Caco-2 (cell line): ENCODE measurements at regions not wholly inside any gene's neighbourhood (a gene's known extent, or its start where the extent isn't known, plus 50 kb on each side); places are given as distances from the start of the nearest gene placed in this dataset.

Source experiments
- BruUV-seq: library from RNA; stranded (reverse); fragments of 400-500 nt; replicated peaks from 2 replicates; lab custom pipeline; 2021; lab: Mats Ljungman, UMichigan
- CTCF ChIA-PET: fragments of 300-600 bp; sonication (Branson Sonifier 250); formaldehyde crosslinking; loops from one replicate; lab custom pipeline; 2022; ENCODE audit warnings: antibody characterized with exemption; lab: Charles Lee
- POLR2A ChIA-PET: fragments of 300-600 bp; sonication (Branson Sonifier 250); formaldehyde crosslinking; loops from one replicate; lab custom pipeline; 2022; ENCODE audit warnings: antibody characterized with exemption; lab: Charles Lee
- DNase-seq, 2 experiments: peaks; one replicate each; pipeline versions ENCODE4 v3.0.0 to v3.0.0-alpha.2; 2020 to 2022
- H3K27me3 ChIP-seq: replicated peaks from 2 replicates; pipeline ENCODE4 v1.6.0; 2011; ENCODE audit warnings: low read length; ENCODE audit not compliant: control insufficient read depth, insufficient read depth
- H3K36me3 ChIP-seq: 2 replicates; pipeline ENCODE4 v1.5.1; 2011; ENCODE audit warnings: low read length; ENCODE audit not compliant: control insufficient read depth, insufficient read depth
- H3K4me1 ChIP-seq: fragments of 250-450 bp; sonication (Bioruptor Pico); 2 replicates; pipeline ENCODE4 v1.5.1; 2020; ENCODE audit warnings: mild to moderate bottlenecking
- H3K4me3 ChIP-seq: 2 replicates; pipeline ENCODE4 v1.5.1; 2011; ENCODE audit warnings: low read depth, mild to moderate bottlenecking, control low read depth, low read length
- H3K9me3 ChIP-seq: fragments of 250-450 bp; sonication (Bioruptor Pico); 2 replicates; pipeline ENCODE4 v1.5.1; 2020; ENCODE audit warnings: mild to moderate bottlenecking, moderate library complexity
- H3K27ac Mint-ChIP-seq: one replicate; pipeline ENCODE4 v1.8.0; 2022; ENCODE audit warnings: mixed read lengths; ENCODE audit not compliant: unreplicated experiment
- H3K27me3 Mint-ChIP-seq: one replicate; pipeline ENCODE4 v1.8.0; 2022; ENCODE audit warnings: mixed read lengths; ENCODE audit not compliant: insufficient read depth, unreplicated experiment
- H3K36me3 Mint-ChIP-seq: one replicate; pipeline ENCODE4 v1.8.0; 2022; ENCODE audit warnings: mild to moderate bottlenecking, mixed read lengths; ENCODE audit not compliant: insufficient read depth, unreplicated experiment
- H3K4me1 Mint-ChIP-seq: one replicate; pipeline ENCODE4 v1.8.0; 2022; ENCODE audit warnings: low read depth, mixed read lengths; ENCODE audit not compliant: unreplicated experiment
- H3K4me3 Mint-ChIP-seq: one replicate; pipeline ENCODE4 v1.8.0; 2022; ENCODE audit warnings: mild to moderate bottlenecking, moderate library complexity, mixed read lengths; ENCODE audit not compliant: unreplicated experiment
- H3K9me3 Mint-ChIP-seq: one replicate; pipeline ENCODE4 v1.8.0; 2022; ENCODE audit warnings: mixed read lengths; ENCODE audit not compliant: unreplicated experiment
- CTCF ChIP-seq, 2 experiments: fragments of 200-600 bp in 1 of 2; IDR thresholded peaks; 1 replicate in 1 of 2; 2 replicates in 1 of 2; pipeline versions ENCODE4 v1.5.1 to v1.8.0; 2011 to 2022; ENCODE audit warnings: antibody characterized with exemption in 1 of 2, control low read depth in 1 of 2, inconsistent platforms in 1 of 2, low read depth in 1 of 2, low read length in 1 of 2, mild to moderate bottlenecking in 1 of 2, moderate library complexity in 1 of 2; ENCODE audit not compliant: insufficient read depth in 1 of 2, severe bottlenecking in 1 of 2, unreplicated experiment in 1 of 2
- intact Hi-C: fragments of 100-400 bp; cut with micrococcal nuclease; formaldehyde crosslinking; loops from one replicate; pipeline ENCODE4 v1.10.0; 2022; ENCODE audit not compliant: unreplicated experiment

GRCh38 chr5:165325221-165325620 is 1819.8 kb downstream of the MAT2B start:
- no TSS peak for BruUV-seq
- no peaks in the 10 kb centered on the region for H3K9me3 Mint-ChIP-seq
- Histone ChIP-seq H3K4me1 (no peaks in the 10 kb centered on the region), H3K36me3 (no peaks in the 10 kb centered on the region), H3K9me3 (no peaks in the 10 kb centered on the region), H3K27me3 (no peaks in the 10 kb centered on the region), H3K4me3 (no peak overlapping the region)
- no peaks in the 10 kb centered on the region for H3K27me3 Mint-ChIP-seq
- H3K4me3 Mint-ChIP-seq, result no peak overlapping the region
- no peak for TF ChIP-seq CTCF (IDR thresholded peaks at IDR 0.05; ENCODE audit: insufficient read depth in 1 of 2, low read depth in 1 of 2, low read length in 1 of 2, severe bottlenecking in 1 of 2, unreplicated experiment in 1 of 2)
- no peak overlapping the region for H3K27ac Mint-ChIP-seq
- POLR2A ChIA-PET, result no interaction called here
- DNase-seq, result no peak
- intact Hi-C loops, result no loop called here
- H3K36me3 Mint-ChIP-seq, result no peaks in the 10 kb centered on the region
- no peaks in the 10 kb centered on the region for H3K4me1 Mint-ChIP-seq
- CTCF ChIA-PET, result no interaction called here

GRCh38 chr5:165327631-165328030 is 1822.2 kb downstream of the MAT2B start:
- no TSS peak for BruUV-seq
- H3K36me3 ChIP-seq, result no peaks in the 10 kb centered on the region
- no peaks in the 10 kb centered on the region for H3K4me1 ChIP-seq
- H3K36me3 Mint-ChIP-seq, result no peaks in the 10 kb centered on the region
- CTCF ChIA-PET, result no interaction called here
- H3K9me3 Mint-ChIP-seq, result no peaks in the 10 kb centered on the region
- intact Hi-C loops, result no loop called here
- H3K4me3 ChIP-seq, result no peak overlapping the region
- H3K9me3 ChIP-seq, result no peaks in the 10 kb centered on the region
- H3K27ac Mint-ChIP-seq, result no peak overlapping the region
- H3K4me1 Mint-ChIP-seq, result no peaks in the 10 kb centered on the region
- H3K27me3 Mint-ChIP-seq, result no peaks in the 10 kb centered on the region
- POLR2A ChIA-PET, result no interaction called here
- DNase-seq, result no peak
- no peak overlapping the region for H3K4me3 Mint-ChIP-seq
- no peak for TF ChIP-seq CTCF (IDR thresholded peaks at IDR 0.05; ENCODE audit: insufficient read depth in 1 of 2, low read depth in 1 of 2, low read length in 1 of 2, severe bottlenecking in 1 of 2, unreplicated experiment in 1 of 2)
- no peaks in the 10 kb centered on the region for H3K27me3 ChIP-seq

- H3K9me3 ChIP-seq, result no peaks in the 10 kb centered on the region
- no peak for DNase-seq
- H3K27ac Mint-ChIP-seq, result no peak overlapping the region
- H3K4me1 ChIP-seq, result no peaks in the 10 kb centered on the region
- no peaks in the 10 kb centered on the region for H3K36me3 ChIP-seq
- no peak overlapping the region for H3K4me3 ChIP-seq
- no peaks in the 10 kb centered on the region for H3K27me3 ChIP-seq
- BruUV-seq, result no TSS peak
- no peaks in the 10 kb centered on the region for H3K36me3 Mint-ChIP-seq
- H3K27me3 Mint-ChIP-seq, result no peaks in the 10 kb centered on the region
- TF ChIP-seq CTCF (IDR thresholded peaks at IDR 0.05; ENCODE audit: insufficient read depth in 1 of 2, low read depth in 1 of 2, low read length in 1 of 2, severe bottlenecking in 1 of 2, unreplicated experiment in 1 of 2), result no peak
- intact Hi-C loops, result no loop called here
- no peaks in the 10 kb centered on the region for H3K9me3 Mint-ChIP-seq
- ChIA-PET CTCF (no interaction called here), POLR2A (no interaction called here)
- no peaks in the 10 kb centered on the region for H3K4me1 Mint-ChIP-seq
- no peak overlapping the region for H3K4me3 Mint-ChIP-seq
These were observed 1823.4 kb downstream of the MAT2B start for GRCh38 chr5:165328846-165329245.
